CD4-positive, CD25-positive, alpha-beta regulatory T cell (primary cell): ENCODE measurements at regions not wholly inside any gene's neighbourhood (a gene's known extent, or its start where the extent isn't known, plus 50 kb on each side); places are given as distances from the start of the nearest gene placed in this dataset.

Experiments
- ATAC-seq, 2 donors: fragments of 150-1000 bp; cut with Tn5 transposase; one replicate each; pipeline ENCODE4 v1.10.0; 2021; ENCODE audit warnings: low read depth in 2 of 2, moderate number of reproducible peaks in 2 of 2, moderate library complexity in 1 of 2
- DNase-seq, 3 donors: peaks; one replicate each; pipeline versions ENCODE4 v3.0.0 to v3.0.0-alpha.2; 2012 to 2022; ENCODE audit warnings: mixed read lengths in 1 of 3
- H3K27ac ChIP-seq: one replicate; pipeline ENCODE4 v1.7.0; 2013; ENCODE audit warnings: mild to moderate bottlenecking, low read length; ENCODE audit not compliant: insufficient read depth, poor library complexity, severe bottlenecking
- H3K27me3 ChIP-seq: one replicate; pipeline ENCODE4 v1.7.0; 2013; ENCODE audit warnings: low read length; ENCODE audit not compliant: control insufficient read depth, insufficient read depth
- H3K36me3 ChIP-seq: one replicate; pipeline ENCODE4 v1.7.0; 2013; ENCODE audit warnings: mild to moderate bottlenecking, low read length, moderate library complexity; ENCODE audit not compliant: control insufficient read depth, insufficient read depth
- H3K4me1 ChIP-seq: 2 replicates; pipeline ENCODE4 v1.7.0; 2013; ENCODE audit warnings: mild to moderate bottlenecking, low read length; ENCODE audit not compliant: insufficient read depth, control insufficient read depth, poor library complexity, severe bottlenecking
- H3K4me3 ChIP-seq: one replicate; pipeline ENCODE4 v1.7.0; 2013; ENCODE audit warnings: low read depth, mild to moderate bottlenecking, low read length, moderate library complexity
- H3K9me3 ChIP-seq, 2 experiments: 1 replicate in 1 of 2; 2 replicates in 1 of 2; pipeline ENCODE4 v1.7.0; 2013; ENCODE audit warnings: low read length in 2 of 2, mild to moderate bottlenecking in 1 of 2, moderate library complexity in 1 of 2; ENCODE audit not compliant: control insufficient read depth in 2 of 2
- H3K27ac Mint-ChIP-seq, 3 donors: one replicate each; pipeline ENCODE4 v1.8.0; 2020 to 2022; ENCODE audit warnings: mild to moderate bottlenecking in 3 of 3, mixed read lengths in 3 of 3, moderate library complexity in 2 of 3
- H3K27me3 Mint-ChIP-seq: one replicate; pipeline ENCODE4 v1.8.0; 2022; ENCODE audit warnings: mild to moderate bottlenecking, mixed read lengths
- H3K36me3 Mint-ChIP-seq: one replicate; pipeline ENCODE4 v1.8.0; 2020; ENCODE audit warnings: mixed read lengths
- H3K4me1 Mint-ChIP-seq, 4 donors: one replicate each; pipeline ENCODE4 v1.8.0; 2020 to 2022; ENCODE audit warnings: mixed read lengths in 4 of 4, mild to moderate bottlenecking in 1 of 4
- H3K4me3 Mint-ChIP-seq, 4 donors: one replicate each; pipeline ENCODE4 v1.8.0; 2020 to 2022; ENCODE audit warnings: mild to moderate bottlenecking in 4 of 4, mixed read lengths in 4 of 4, moderate library complexity in 3 of 4
- H3K9me3 Mint-ChIP-seq, 7 donors: one replicate each; pipeline ENCODE4 v1.8.0; 2020 to 2022; ENCODE audit warnings: mixed read lengths in 7 of 7, mild to moderate bottlenecking in 3 of 7, moderate library complexity in 2 of 7

DNA sequence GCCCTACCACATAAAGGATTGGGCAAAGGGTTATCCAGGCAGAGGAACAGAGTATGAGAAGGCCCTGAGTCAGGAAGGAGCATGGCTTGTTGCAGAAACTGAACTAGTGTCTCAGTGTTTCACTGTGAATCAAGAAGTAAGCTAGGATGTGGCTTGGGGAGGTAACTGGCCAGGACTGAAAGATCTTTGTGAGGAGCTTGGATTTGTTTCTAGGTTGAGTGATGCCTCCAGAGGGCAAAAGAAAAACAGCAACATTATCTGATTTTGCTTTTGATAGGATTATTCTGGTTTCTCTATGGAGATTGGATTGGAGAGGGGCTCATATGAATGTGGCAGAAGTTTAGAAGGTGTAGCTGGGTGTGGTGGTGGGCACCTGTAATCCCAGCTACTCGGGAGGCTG, 137.9 kb upstream of the HDAC9 start:
- Histone ChIP-seq H3K27ac (no peak overlapping the region), H3K4me3 (no peak overlapping the region), H3K4me1 (no peaks in the 10 kb centered on the region), H3K9me3 (no peaks in the 10 kb centered on the region), H3K27me3 (no peaks in the 10 kb centered on the region), H3K36me3 (no peaks in the 10 kb centered on the region)
- Mint-ChIP-seq H3K36me3 (no peaks in the 10 kb centered on the region), H3K4me3 (no peak overlapping the region), H3K9me3 (peaks cover 0 to 2% (median 0%) of the 10 kb centered on the region in 7 donors), H3K27me3 (peaks cover 4% of the 10 kb centered on the region), H3K27ac (no peak overlapping the region), H3K4me1 (peaks cover 4 to 6% (median 5%) of the 10 kb centered on the region in 4 donors)
- DNase-seq (peak in 1 of 3 donors; percentile 1), ATAC-seq (no peak)

DNA sequence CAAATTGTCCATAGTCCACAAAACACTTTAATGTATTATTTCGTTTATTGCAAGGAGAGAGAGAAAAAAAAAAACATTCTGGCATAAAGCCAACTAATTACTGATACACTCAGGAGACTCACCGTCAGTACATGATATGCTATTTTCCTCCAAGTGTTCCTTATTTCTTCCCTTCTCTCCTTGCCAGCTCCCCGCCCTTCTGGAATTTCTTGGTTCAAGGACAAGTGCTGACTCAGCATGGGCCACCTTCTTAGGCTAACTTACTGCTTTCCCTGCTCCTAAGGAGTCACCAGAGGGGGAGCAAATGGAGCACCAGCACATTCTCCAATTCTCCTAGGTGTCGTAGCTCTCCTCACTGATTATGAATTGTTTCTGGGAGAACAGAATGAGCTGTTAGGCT, 133.8 kb upstream of the HDAC9 start:
- Histone ChIP-seq H3K27me3 (no peaks in the 10 kb centered on the region), H3K9me3 (no peaks in the 10 kb centered on the region), H3K4me3 (no peak overlapping the region), H3K4me1 (no peaks in the 10 kb centered on the region), H3K36me3 (no peaks in the 10 kb centered on the region), H3K27ac (no peak overlapping the region)
- H3K4me1 Mint-ChIP-seq, result no peaks in the 10 kb centered on the region
- no peaks in the 10 kb centered on the region for H3K27me3 Mint-ChIP-seq
- H3K36me3 Mint-ChIP-seq, result no peaks in the 10 kb centered on the region
- no peak for ATAC-seq
- H3K27ac Mint-ChIP-seq, result no peak overlapping the region
- DNase-seq, result no peak
- peaks cover 0 to 5% (median 0%) of the 10 kb centered on the region in 7 donors for H3K9me3 Mint-ChIP-seq
- no peak overlapping the region for H3K4me3 Mint-ChIP-seq

DNA sequence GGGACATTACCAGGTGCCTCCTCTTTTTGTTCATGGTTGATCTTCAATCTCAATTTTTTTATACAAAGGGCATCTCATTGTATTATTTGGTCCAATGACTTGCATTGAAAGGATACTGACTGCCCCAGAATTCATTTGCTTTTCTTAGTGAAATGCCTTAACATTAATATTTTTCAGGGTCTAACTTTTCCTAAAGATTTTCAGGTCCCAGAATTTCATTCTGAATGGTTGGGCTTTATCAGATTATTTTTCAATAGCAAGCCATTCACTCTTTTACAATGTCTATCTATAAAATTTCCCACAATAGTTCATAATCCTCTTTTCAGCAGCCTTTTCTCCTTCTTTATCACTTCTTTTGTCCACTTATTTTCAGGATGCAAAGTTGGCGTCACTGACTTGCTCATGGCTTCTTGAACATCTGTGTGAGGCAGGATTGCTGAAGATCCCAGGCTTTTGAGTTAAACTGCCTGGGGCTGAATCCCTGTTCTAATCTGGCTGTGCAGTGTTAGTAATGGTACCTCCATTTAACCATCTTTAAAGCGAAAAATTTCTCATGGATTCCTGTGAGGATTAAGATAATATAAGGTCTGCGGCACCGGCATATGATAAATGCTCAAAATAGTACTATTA, 131.7 kb upstream of the HDAC9 start:
- Histone ChIP-seq H3K9me3 (no peaks in the 10 kb centered on the region), H3K4me1 (no peaks in the 10 kb centered on the region), H3K36me3 (no peaks in the 10 kb centered on the region), H3K27me3 (no peaks in the 10 kb centered on the region), H3K4me3 (no peak overlapping the region), H3K27ac (no peak overlapping the region)
- no peak overlapping the region for H3K27ac Mint-ChIP-seq
- no peak for ATAC-seq
- no peaks in the 10 kb centered on the region for H3K36me3 Mint-ChIP-seq
- H3K4me3 Mint-ChIP-seq, result no peak overlapping the region
- no peak for DNase-seq
- peaks cover 0 to 5% (median 0%) of the 10 kb centered on the region in 7 donors for H3K9me3 Mint-ChIP-seq
- peaks cover 0 to 2% (median 0%) of the 10 kb centered on the region in 4 donors for H3K4me1 Mint-ChIP-seq
- H3K27me3 Mint-ChIP-seq, result no peaks in the 10 kb centered on the region

DNA sequence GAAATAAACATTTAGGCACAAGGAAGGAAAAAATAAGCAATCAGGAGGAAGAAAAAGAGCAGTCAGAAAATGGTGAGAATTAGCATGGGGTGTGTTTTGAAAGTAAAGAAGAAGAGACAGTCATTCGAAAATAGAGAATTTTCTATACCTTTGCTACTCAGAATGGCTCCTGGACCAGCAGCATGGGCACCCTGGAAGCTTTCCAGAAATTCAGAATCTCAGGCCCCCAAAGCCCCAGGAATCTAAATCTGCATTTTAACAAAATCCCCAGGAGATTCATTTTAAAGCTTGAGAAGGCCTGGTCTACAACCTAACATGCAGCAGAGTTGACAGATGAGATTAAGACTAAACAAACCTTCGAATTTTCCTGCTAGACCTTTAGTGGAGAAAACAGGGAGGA, 131.2 kb upstream of the HDAC9 start:
- Mint-ChIP-seq H3K27ac (no peak overlapping the region), H3K9me3 (peaks cover 0 to 5% (median 0%) of the 10 kb centered on the region in 7 donors)
- no peaks in the 10 kb centered on the region for H3K27me3 ChIP-seq

DNA sequence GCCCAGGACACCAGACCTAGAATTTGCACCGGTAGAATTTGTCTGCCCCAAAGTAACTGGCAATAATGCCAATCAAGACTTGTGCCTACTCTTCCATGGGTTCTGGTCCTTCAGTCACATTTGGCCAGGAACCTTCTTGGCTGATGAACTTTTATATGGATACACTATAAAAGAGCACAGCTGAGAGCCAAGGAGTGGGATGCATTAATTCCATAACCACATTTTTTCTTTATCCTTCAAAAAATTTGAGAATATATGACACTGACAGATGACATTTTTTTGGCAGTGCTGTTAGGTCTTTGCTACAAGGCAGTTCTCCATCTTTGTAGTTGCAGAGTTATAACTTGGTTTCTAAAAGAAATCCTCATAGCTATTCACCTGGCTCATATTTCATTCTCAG, 129.2 kb upstream of the HDAC9 start:
- Mint-ChIP-seq H3K4me3 (no peak overlapping the region), H3K4me1 (peaks cover 0 to 2% (median 0%) of the 10 kb centered on the region in 4 donors), H3K27ac (no peak overlapping the region), H3K36me3 (no peaks in the 10 kb centered on the region), H3K27me3 (no peaks in the 10 kb centered on the region), H3K9me3 (peaks cover 0 to 3% (median 0%) of the 10 kb centered on the region in 7 donors)
- no peaks in the 10 kb centered on the region for H3K4me1 ChIP-seq
- no peak overlapping the region for H3K27ac ChIP-seq
- no peaks in the 10 kb centered on the region for H3K9me3 ChIP-seq
- no peaks in the 10 kb centered on the region for H3K27me3 ChIP-seq
- DNase-seq, result no peak
- ATAC-seq, result no peak
- H3K36me3 ChIP-seq, result no peaks in the 10 kb centered on the region
- H3K4me3 ChIP-seq, result no peak overlapping the region

More for the DNA sequence above, 131.2 kb upstream of the HDAC9 start:
- no peak overlapping the region for H3K27ac ChIP-seq
- H3K36me3 Mint-ChIP-seq, result no peaks in the 10 kb centered on the region
- no peaks in the 10 kb centered on the region for H3K4me1 ChIP-seq
- no peaks in the 10 kb centered on the region for H3K27me3 Mint-ChIP-seq
- peaks cover 0 to 2% (median 0%) of the 10 kb centered on the region in 4 donors for H3K4me1 Mint-ChIP-seq
- no peak overlapping the region for H3K4me3 ChIP-seq
- H3K9me3 ChIP-seq, result no peaks in the 10 kb centered on the region
- ATAC-seq (no peak), DNase-seq (no peak)
- no peaks in the 10 kb centered on the region for H3K36me3 ChIP-seq
- H3K4me3 Mint-ChIP-seq, result no peak overlapping the region

DNA sequence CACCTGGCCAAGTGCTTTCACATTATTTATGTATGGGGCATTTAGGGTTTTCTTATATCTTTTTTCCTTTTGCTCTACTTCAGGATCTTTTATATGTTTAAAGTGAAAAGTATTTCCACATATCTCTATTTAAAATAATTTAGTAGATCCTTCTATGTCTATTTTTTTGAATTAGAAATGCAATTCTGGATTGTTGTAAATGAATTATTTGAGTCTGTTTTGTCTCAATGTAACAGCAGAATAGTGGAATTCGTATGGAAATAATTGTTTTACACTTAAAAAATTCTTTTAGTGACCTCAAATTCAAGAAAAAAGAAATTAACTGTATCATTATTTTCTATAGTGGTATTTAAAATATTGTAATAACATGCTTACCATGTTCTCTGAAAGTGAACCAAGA, 126.5 kb upstream of the HDAC9 start:
- Mint-ChIP-seq H3K27me3 (no peaks in the 10 kb centered on the region), H3K4me3 (no peak overlapping the region), H3K4me1 (peaks cover 0 to 2% (median 0%) of the 10 kb centered on the region in 4 donors), H3K36me3 (no peaks in the 10 kb centered on the region), H3K9me3 (peaks cover 0 to 3% (median 0%) of the 10 kb centered on the region in 7 donors), H3K27ac (no peak overlapping the region)
- Histone ChIP-seq H3K4me3 (no peak overlapping the region), H3K4me1 (no peaks in the 10 kb centered on the region), H3K27me3 (no peaks in the 10 kb centered on the region), H3K27ac (no peak overlapping the region), H3K9me3 (no peaks in the 10 kb centered on the region), H3K36me3 (no peaks in the 10 kb centered on the region)
- DNase-seq, result no peak
- ATAC-seq, result no peak

DNA sequence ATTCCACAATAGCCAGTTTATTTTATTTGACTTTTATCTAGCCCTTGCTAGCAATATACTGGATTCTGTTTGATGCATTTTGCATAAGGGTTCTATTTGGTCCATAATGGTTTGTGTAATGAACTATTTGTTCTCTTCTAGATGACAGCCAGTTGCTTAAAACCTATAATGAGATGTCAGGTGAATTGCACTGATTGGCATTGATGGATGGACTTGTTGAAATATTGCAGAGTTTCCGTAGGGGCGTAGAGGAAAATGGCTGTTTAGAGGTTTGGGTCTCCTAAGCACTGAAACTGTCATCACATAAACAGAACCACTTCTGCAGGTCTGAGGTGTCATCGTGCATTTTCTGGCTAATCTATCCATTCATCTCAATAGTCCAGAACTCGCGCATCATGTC, 124.9 kb upstream of the HDAC9 start:
- Histone ChIP-seq H3K4me1 (no peaks in the 10 kb centered on the region), H3K36me3 (no peaks in the 10 kb centered on the region), H3K27me3 (no peaks in the 10 kb centered on the region), H3K4me3 (no peak overlapping the region), H3K27ac (no peak overlapping the region), H3K9me3 (no peaks in the 10 kb centered on the region)
- H3K36me3 Mint-ChIP-seq, result no peaks in the 10 kb centered on the region
- no peak overlapping the region for H3K27ac Mint-ChIP-seq
- DNase-seq (no peak), ATAC-seq (no peak)
- H3K4me3 Mint-ChIP-seq, result no peak overlapping the region
- H3K4me1 Mint-ChIP-seq, result peaks cover 0 to 2% (median 0%) of the 10 kb centered on the region in 4 donors
- H3K27me3 Mint-ChIP-seq, result no peaks in the 10 kb centered on the region
- H3K9me3 Mint-ChIP-seq, result no peaks in the 10 kb centered on the region

DNA sequence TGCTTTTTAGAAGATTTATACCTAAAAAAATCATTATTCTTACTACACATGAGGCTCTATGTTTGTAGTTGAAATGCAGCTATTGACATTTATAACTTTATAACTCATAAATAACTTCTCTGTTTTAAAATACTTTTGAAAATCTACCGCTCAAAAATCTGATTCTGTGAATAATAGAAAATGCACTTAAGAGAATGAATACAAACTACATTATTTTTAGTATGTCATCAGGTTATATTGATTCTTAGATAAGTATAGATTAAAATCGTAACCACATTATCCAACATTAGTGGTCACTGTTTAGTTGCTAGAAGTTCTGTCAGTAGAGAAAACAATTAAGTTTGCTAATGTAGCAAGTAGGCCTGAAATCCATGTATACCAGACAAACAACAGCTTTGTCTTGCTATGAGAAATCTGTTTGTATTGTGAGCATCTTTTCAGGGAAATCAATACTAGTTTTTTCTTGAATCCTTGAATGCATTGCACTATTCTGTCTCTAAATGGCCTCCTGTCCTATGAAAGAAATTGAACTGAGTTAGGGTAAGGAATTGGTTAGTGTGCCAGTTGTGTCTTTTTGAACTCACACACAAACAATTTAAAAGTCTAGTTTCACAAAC, 116.5 kb upstream of the HDAC9 start:
- Mint-ChIP-seq H3K4me3 (no peak overlapping the region), H3K27ac (no peak overlapping the region), H3K9me3 (no peaks in the 10 kb centered on the region), H3K27me3 (no peaks in the 10 kb centered on the region), H3K36me3 (no peaks in the 10 kb centered on the region), H3K4me1 (no peaks in the 10 kb centered on the region)
- H3K27ac ChIP-seq, result no peak overlapping the region
- no peaks in the 10 kb centered on the region for H3K36me3 ChIP-seq
- no peak for DNase-seq
- ATAC-seq, result no peak
- no peaks in the 10 kb centered on the region for H3K9me3 ChIP-seq
- no peak overlapping the region for H3K4me3 ChIP-seq
- no peaks in the 10 kb centered on the region for H3K4me1 ChIP-seq
- no peaks in the 10 kb centered on the region for H3K27me3 ChIP-seq
